Left kidney (tissue), 1 donor: ENCODE measurements at regions not wholly inside any gene's neighbourhood (a gene's known extent, or its start where the extent isn't known, plus 50 kb on each side); places are given as distances from the start of the nearest gene placed in this dataset.

Experiments used
- DNase-seq: peaks from one replicate; pipeline ENCODE4 v3.0.0-alpha.2; 2013

DNA sequence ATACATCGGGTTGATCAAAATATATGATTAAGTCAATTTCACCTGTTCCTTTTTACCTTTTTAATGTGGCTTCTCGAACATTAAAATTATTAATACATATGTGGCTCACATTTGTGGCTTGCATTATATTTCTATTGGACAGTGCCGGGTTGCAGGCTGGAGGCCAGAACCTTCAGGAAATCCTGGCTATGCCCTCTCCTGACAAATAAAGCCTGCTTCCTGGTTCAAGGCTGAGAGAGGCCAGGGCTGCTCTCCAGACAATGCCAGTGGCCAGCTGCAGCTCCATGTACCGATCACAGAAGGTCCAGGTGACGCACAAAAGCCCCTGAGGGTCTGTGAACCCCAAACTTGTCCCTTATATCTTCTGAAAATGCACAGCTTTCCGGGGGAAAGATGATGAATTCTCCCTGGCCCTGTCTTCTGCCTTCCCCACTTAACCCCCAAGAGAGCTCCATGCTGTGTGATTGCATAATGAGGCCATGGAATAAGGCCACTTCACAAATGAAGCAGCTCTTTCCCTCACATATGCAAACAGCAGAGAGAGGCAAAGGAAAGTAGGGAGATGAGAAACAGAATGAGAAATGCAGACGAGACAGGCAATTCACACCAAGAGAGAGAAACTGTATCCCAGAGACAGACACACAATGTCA, 241.2 kb downstream of the BCOR start:
- no peak for DNase-seq

GRCh38 chrX:39857780-39858179, 240.0 kb downstream of the BCOR start:
- DNase-seq = no peak

- no peak for DNase-seq
These were observed 237.5 kb downstream of the BCOR start for GRCh38 chrX:39859991-39860861.

DNA sequence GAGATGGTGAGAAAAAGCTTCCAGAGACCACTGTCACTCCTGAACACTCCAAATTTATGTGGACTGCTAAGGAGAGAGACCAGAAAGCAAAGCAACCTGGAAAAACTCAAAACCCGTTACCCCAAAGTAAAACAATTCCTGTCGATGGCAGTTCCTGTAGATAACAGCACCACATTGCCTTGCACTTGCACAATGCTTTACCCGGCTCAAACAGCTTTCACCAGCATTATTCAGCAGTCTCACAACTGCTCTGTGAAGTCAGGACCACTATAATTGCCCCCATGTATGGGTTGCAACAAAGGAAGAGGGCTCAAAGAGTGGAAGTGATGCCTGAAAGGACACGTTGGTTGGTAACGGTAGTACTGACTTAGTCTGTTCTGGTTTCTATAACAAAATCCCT, 234.8 kb downstream of the BCOR start:
- no peak for DNase-seq

GRCh38 chrX:39866229-39866628, 231.5 kb downstream of the BCOR start:
- no peak for DNase-seq

DNA sequence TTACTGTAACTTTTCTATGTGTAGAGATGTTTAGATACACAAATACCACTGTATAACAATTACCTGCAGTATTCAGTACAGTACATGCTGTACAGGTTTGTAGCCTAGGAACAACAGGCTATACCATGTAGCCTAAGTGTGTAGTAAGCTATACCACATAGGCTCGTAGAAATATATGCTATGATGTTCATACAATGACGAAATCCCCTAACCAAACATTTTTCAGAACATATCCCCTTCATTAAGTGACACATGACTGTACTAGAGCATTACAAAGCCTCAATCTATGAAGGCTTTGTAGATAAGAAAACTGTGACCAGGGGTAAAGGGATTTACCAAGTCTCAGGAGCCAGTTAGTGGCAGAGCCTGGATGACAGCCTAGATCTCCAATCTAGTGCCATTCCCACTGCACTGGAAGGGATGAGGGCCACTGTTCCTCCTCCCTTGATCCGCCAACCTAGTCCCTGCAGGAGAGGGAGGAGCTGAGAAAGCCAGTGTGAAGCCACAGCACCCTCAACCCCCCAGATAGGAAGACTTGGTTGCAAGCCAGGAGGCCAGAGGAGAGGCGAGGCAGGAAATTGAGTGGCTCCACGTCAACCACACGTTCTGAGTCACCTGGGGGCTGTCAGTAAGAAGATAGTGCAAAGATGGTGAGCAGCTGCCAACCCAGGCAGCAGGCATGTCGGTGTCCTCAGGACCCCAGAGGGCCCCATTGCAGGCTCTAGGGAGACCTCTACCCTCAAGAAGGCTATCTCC, 227.7 kb downstream of the BCOR start:
- DNase-seq = no peak

GRCh38 chrX:39871648-39872047, 226.1 kb downstream of the BCOR start:
- no peak for DNase-seq

- DNase-seq = no peak
These were observed 224.6 kb downstream of the BCOR start for GRCh38 chrX:39873117-39873516.

GRCh38 chrX:39874202-39874816, 223.4 kb downstream of the BCOR start:
- DNase-seq = no peak

DNA sequence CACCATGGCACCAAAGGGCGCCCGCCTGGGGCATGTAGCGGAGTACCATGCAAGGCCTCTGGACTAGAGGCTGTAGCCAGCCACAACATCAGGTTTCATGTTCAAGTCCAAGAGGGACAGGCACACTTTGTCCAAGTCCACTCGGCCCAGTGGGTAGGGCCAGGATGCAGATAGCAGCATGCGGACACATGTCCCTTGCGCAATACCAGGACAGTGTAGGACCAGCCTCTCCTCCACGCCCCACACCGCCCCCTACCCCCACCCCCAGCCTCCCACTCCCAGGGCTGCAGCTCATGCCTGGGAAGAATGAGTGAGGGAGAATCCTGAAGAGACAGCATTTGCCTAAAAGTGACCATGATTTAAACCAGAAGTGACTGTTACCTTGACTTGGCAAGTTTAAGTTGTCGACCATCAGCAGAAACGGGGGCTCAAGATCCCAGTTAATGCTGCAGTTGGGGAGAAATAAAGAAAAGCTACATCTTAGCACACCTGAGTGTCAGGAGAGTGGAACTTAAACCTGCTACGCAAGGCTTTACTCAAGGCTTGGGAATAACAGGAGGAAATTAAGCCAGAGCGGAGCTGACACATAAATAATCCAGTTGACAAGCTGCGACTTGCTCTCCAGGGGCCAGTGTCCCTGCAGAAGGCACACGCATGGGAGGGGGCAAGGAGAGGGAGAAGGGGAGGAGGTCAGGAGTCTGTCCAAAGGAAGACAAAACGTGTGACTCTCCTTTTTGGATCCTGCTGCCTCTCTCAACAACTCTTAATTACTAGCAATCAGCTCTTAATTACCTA, 221.7 kb downstream of the BCOR start:
- DNase-seq = no peak

GRCh38 chrX:39877905-39878304, 219.9 kb downstream of the BCOR start:
- no peak for DNase-seq

DNA sequence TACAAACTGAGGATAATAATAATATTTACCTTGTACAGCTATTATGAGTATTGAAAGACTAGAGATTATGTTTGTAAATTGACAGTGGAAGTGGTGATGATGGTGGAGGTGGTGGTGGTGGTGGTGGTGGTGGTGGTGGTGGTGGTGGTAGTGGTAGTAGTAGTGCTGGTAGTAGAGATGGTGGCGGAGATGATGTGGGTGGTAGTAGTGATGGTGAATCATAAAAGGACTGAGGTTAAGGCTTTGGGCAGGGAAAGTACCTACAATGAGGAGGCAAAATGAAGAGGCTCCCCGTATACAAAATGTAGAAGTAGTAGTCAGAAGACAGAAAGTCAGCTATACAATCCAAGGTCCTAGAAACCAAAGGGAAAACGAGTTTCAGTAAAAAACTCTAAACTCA, 214.1 kb downstream of the BCOR start:
- DNase-seq = no peak

DNA sequence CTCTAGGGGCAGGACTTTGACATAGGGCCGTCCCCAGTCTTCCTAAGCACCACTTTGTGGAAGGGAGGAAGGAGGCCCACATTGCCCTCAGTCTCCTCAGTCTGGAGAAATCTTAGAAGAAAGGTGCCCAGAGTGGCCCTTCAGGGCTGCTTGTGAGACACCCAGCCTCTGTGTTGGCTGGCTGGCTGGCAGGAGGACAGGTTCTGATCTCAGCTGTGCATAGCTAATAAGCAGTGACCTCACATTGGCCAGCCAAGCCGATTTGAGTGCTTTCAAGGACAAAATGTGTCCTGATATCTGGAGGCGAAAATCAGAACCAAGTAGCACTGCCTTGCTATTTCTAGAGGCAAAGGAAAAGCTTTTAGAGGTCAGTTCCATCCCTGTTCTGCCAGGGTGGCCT, 211.5 kb downstream of the BCOR start:
- DNase-seq = no peak

DNA sequence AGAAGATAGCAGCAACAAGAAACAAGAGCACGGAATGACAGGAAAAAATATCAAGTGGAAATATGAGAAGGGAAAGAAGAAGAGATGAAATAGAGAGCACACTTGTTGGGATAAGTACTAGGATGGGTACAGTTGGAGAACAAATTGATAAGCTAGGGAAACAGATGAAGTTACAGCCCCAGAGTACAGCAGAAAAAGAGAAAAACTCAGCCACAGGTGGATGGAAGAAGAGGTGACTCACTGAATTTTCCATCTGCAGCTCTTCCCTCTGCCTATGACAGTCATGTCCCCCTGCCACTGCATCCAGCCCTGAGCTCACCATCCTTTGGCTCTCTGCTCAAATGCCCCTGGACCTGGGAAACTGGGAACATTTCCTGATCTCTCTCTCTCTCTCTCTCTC, 209.0 kb downstream of the BCOR start:
- no peak for DNase-seq

GRCh38 chrX:39889704-39890103, 208.1 kb downstream of the BCOR start:
- DNase-seq = no peak

GRCh38 chrX:39890807-39891206, 207.0 kb downstream of the BCOR start:
- DNase-seq = no peak

DNA sequence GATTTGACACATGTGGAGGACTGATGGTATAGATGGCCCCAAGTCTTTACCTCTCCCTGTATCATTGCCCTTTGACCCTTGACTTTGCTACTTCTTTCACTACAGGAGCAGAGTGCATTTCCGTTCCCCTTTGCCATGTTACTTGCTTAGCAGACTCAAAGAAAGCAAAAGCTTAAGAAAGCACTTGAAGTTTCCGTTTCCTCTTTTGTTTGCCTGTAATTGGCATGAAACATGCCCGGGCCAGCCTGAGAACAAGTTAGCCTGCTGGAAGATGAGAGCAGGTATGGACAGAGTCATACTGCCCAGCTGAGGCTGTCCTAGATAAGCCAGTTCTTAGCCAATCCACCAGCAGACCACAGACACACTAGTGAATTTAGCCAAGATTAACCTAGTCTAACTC, 206.0 kb downstream of the BCOR start:
- no peak for DNase-seq

DNA sequence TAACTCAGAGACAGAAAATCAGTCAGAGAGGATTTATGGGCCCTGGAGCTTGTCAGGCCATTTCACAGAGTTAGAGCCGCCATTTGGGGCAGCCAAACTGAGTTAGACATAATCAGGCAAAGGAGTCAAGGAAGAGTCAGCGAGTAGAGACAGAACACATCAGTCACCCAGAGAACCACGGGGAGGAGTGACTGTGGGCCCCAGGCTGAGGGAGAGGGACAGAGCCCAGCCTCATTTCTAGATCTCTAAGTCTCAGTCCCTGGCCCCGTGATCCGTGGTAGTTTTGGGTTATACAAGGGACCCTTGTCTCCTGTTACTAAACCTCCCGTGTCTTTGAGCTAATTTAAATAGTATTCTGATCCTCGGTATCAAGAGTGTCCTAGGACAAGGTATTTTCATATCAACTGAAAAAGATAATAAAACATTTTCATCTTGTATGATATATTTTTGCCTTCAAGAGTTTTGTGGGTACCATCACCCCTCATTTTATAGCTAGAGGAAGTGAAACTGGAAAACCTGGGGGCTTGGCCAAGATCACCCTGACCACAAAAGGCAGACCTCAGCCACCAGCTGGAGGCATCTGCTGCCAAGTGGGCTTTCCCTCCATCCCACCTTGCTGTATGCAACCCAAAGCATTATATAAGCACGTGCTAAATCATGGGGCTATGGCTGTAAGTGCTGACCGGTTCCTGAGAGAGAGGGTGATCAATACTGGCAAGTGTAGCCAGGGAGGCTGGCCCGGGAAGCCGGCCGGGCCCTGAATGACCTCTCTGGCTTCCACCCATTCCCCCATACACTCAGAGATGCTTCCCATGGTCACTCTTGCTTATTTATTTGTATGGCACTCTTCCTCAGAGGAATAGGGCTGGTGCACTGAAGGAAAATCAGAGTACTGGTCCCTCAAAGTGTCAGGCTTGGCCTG, 204.1 kb downstream of the BCOR start:
- no peak for DNase-seq

DNA sequence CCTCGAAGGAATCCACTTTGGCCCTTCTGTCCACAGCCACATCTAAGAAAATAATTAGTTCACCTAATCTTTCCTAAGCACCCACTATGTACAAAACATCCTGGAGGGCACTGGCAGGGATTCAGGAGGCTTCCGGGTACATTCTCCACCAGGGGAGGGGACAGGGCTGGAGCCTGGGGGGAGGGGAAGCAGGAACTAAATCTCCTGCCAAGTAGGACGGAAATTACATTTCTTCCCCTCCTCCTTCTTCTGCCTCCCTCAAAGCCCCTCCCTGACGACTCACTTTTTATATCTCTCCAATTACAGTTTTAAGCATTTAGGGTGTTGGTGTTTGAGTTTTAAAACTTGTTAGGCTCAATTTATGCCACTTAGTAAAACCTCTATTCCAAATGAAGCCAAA, 203.1 kb downstream of the BCOR start:
- DNase-seq = no peak
